Endothelial cell of umbilical vein (primary cell): ENCODE measurements at regions not wholly inside any gene's neighbourhood (a gene's known extent, or its start where the extent isn't known, plus 50 kb on each side); places are given as distances from the start of the nearest gene placed in this dataset.

ENCODE experiments used
- BruUV-seq: library from RNA; stranded (reverse); fragments of 400-500 nt; replicated peaks from 2 replicates; lab custom pipeline; 2021; lab: Mats Ljungman, UMichigan
- CTCF ChIA-PET: fragments of 300-600, 350-600 bp; sonication (Branson Sonifier 250); formaldehyde crosslinking; loops from one replicate; lab custom pipeline; 2021; ENCODE audit warnings: antibody characterized with exemption, inconsistent platforms; lab: Charles Lee
- POLR2A ChIA-PET: fragments of 300-600, 350-600 bp; sonication (Branson Sonifier 250); formaldehyde crosslinking; loops from one replicate; lab custom pipeline; 2021; ENCODE audit warnings: antibody characterized with exemption, inconsistent platforms; lab: Charles Lee
- DNase-seq: peaks from one replicate; pipeline ENCODE4 v3.0.0-alpha.2; 2011; ENCODE audit warnings: low read depth, low spot score
- FAIRE-seq: peaks from 2 replicates; lab custom pipeline; 2011; peaks lifted over from hg19 to GRCh38; lab: Jason Lieb, UNC
- H2AFZ ChIP-seq: 2 replicates; pipeline ENCODE4 v1.6.0; 2012; ENCODE audit warnings: low read depth, low read length, control low read depth, inconsistent platforms
- H3K27ac ChIP-seq: 2 replicates; pipeline ENCODE4 v1.5.1; 2011; ENCODE audit warnings: low read depth, mild to moderate bottlenecking, control low read depth, low read length, moderate library complexity; ENCODE audit not compliant: insufficient read depth
- H3K27me3 ChIP-seq, 2 experiments: 2 replicates each; pipeline versions ENCODE4 v1.6.0 to v1.6.1; 2011; ENCODE audit warnings: low read length in 2 of 2, mixed read lengths in 1 of 2; ENCODE audit not compliant: control insufficient read depth in 2 of 2, insufficient read depth in 2 of 2
- H3K36me3 ChIP-seq, 2 experiments: 2 replicates in 1 of 2; 3 replicates in 1 of 2; pipeline ENCODE4 v1.5.1; 2011; ENCODE audit warnings: low read length in 2 of 2, mild to moderate bottlenecking in 1 of 2, moderate library complexity in 1 of 2; ENCODE audit not compliant: control insufficient read depth in 2 of 2, insufficient read depth in 2 of 2; ENCODE audit errors: extremely low read depth in 1 of 2
- H3K4me1 ChIP-seq: 3 replicates; pipeline ENCODE4 v1.5.1; 2011; ENCODE audit warnings: mild to moderate bottlenecking, low read length; ENCODE audit not compliant: control insufficient read depth, insufficient read depth; ENCODE audit errors: extremely low read depth
- H3K4me2 ChIP-seq: 2 replicates; pipeline ENCODE4 v1.6.1; 2011; ENCODE audit warnings: low read length, control low read depth, mixed read lengths; ENCODE audit not compliant: insufficient read depth
- H3K4me3 ChIP-seq, 3 experiments: fragments of 200-600 bp in 1 of 3; sonication (generic), shearing (Covaris generic) in 1 of 3; replicated peaks in 1 of 3; 2 replicates each; pipeline ENCODE4 v1.5.1; 2011 to 2016; ENCODE audit warnings: control low read depth in 3 of 3, low read length in 3 of 3, mild to moderate bottlenecking in 2 of 3, inconsistent platforms in 1 of 3, low read depth in 1 of 3, moderate library complexity in 1 of 3; ENCODE audit not compliant: insufficient read depth in 1 of 3
- H3K79me2 ChIP-seq: 2 replicates; pipeline ENCODE4 v1.6.0; 2012; ENCODE audit warnings: low read length, inconsistent platforms; ENCODE audit not compliant: control insufficient read depth, insufficient read depth
- H3K9ac ChIP-seq: replicated peaks from 2 replicates; pipeline ENCODE3; 2011; ENCODE audit warnings: low read length, control low read depth; ENCODE audit not compliant: insufficient read depth; ENCODE audit errors: extremely low read depth
- H3K9me1 ChIP-seq: replicated peaks from 3 replicates; pipeline ENCODE4 v1.6.0; 2011; ENCODE audit warnings: mild to moderate bottlenecking, low read length; ENCODE audit not compliant: control insufficient read depth, insufficient read depth; ENCODE audit errors: extremely low read depth
- H3K9me3 ChIP-seq: replicated peaks from 2 replicates; pipeline ENCODE4 v1.5.1; 2012; ENCODE audit warnings: low read length, inconsistent platforms; ENCODE audit not compliant: control insufficient read depth, insufficient read depth
- H4K20me1 ChIP-seq: replicated peaks from 2 replicates; pipeline ENCODE3; 2011; ENCODE audit warnings: mild to moderate bottlenecking, low read length; ENCODE audit not compliant: control insufficient read depth, insufficient read depth; ENCODE audit errors: extremely low read depth
- EZH2 ChIP-seq: IDR thresholded peaks from 2 replicates; pipeline ENCODE4 v1.6.1; 2012; ENCODE audit warnings: borderline replicate concordance, low read depth, mild to moderate bottlenecking, moderate library complexity, low read length, inconsistent platforms; ENCODE audit not compliant: severe bottlenecking
- FOS ChIP-seq: IDR thresholded peaks from 2 replicates; pipeline ENCODE4 v1.6.1; 2011; ENCODE audit warnings: mild to moderate bottlenecking, low read length, moderate library complexity, borderline replicate concordance; ENCODE audit not compliant: insufficient read depth
- GATA2 ChIP-seq: IDR thresholded peaks from 2 replicates; pipeline ENCODE4 v1.7.0; 2011; ENCODE audit warnings: low read depth, mild to moderate bottlenecking, moderate library complexity, mixed read lengths, low read length; ENCODE audit not compliant: insufficient read length, insufficient read depth
- JUN ChIP-seq: IDR thresholded peaks from 2 replicates; pipeline ENCODE4 v1.6.1; 2011; ENCODE audit warnings: borderline replicate concordance, low read depth; ENCODE audit not compliant: insufficient read length, insufficient read depth
- MYC ChIP-seq: IDR thresholded peaks from one replicate; pipeline ENCODE4 v1.6.1; 2011; ENCODE audit warnings: mild to moderate bottlenecking, low read depth, low read length
- POLR2A ChIP-seq: IDR thresholded peaks from 2 replicates; pipeline ENCODE4 v1.6.1; 2012; ENCODE audit warnings: low read depth, mild to moderate bottlenecking, control low read depth, low read length
- POLR2AphosphoS5 ChIP-seq: IDR thresholded peaks from 2 replicates; pipeline ENCODE4 v1.6.1; 2012; ENCODE audit warnings: low read depth, mild to moderate bottlenecking, control low read depth, low read length, moderate library complexity; ENCODE audit not compliant: insufficient read depth
- dilution Hi-C: fragments of 300-500 bp; cut with MboI; formaldehyde crosslinking; loops from one replicate; pipeline ENCODE4 v1.15.0; 2019; ENCODE audit warnings: low sequenced_read_pairs; ENCODE audit not compliant: extremely low pct_ligation_motif_present
- intact Hi-C: fragments of 100-400 bp; cut with micrococcal nuclease; formaldehyde crosslinking; loops from one replicate; pipeline ENCODE4 v1.10.0; 2022
- TF ChIP-seq, protein P1 (sequence below): IDR thresholded peaks from 2 replicates; pipeline ENCODE4 v1.6.1; 2011; ENCODE audit not compliant: insufficient read depth, insufficient read length
- TF ChIP-seq, protein P2 (sequence below), 2 donors: IDR thresholded peaks; 1 replicate in 1 of 2; 2 replicates in 1 of 2; pipeline ENCODE4 v1.5.1; 2011; ENCODE audit warnings: low read length in 2 of 2, mild to moderate bottlenecking in 2 of 2, moderate library complexity in 2 of 2, control low read depth in 1 of 2, inconsistent platforms in 1 of 2, low read depth in 1 of 2; ENCODE audit not compliant: insufficient read depth in 1 of 2; ENCODE audit errors: extremely low read depth in 1 of 2

DNA sequence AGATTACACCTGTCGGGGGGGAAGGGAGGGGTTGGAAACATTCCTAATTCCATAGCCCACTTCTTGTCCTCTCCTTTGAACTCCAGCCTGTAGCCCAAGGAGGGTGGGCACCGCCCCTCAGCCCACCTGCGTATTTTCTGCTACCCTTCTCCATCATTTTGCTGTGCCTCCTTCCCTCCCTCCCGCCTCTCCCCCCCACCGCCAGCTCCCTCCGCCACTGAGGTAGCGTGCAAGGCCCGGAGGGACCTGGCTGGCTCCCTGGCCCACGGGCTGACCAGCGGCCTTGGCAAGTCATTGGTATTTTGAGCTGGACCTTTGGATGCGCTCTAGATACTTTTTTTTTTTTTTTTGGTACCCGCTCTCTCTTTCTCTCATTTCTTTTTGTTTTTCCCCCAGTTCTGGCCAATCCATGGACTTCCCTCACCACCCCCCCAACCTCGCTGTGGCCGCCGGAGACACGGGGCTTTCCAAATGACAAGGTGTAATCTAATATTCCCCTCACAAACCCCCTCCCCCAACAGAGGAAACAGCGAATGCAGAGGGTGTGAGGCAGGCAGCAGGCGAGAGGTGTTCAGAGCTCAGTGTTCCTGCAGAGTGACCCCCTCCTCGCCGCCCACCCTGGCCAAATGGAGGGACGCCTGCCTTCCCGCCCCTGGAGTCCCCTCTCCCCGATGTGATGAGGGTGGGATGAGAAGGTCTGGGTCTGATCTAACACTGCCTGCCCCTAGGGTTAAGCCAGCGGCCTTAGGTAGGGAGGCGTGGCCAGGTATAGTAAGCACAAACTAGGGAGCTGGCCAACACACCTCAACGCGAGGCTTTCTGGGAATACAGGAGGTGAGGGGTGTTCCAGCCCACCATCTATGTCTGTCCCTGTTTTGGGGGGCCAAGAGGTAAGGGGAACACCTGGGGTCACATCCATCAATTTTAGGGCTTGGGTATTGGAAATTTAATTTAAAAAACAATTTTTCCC lies 89.2 kb downstream of the PTPRS start:
- dilution Hi-C loops (loop anchor here (10.0 kb wide), 1 partner anchor 93 kb away; the partner anchor contains the start of gene PTPRS), intact Hi-C loops (no loop called here)
- no peak overlapping the region for H2AFZ ChIP-seq
- POLR2A ChIA-PET, result no interaction called here
- no peaks in the 10 kb centered on the region for H3K27me3 ChIP-seq
- no peaks in the 10 kb centered on the region for H3K36me3 ChIP-seq
- no peaks in the 10 kb centered on the region for H3K9me1 ChIP-seq
- H3K9me3 ChIP-seq, result no peaks in the 10 kb centered on the region
- no TSS peak for BruUV-seq
- DNase-seq (no peak), FAIRE-seq (no peak)
- CTCF ChIA-PET, result no interaction called here
- TF ChIP-seq FOS, result no peak
- TF ChIP-seq MYC, result no peak
- no peak for TF ChIP-seq POLR2A
- no peak for TF ChIP-seq EZH2
- TF ChIP-seq, protein P1, sequence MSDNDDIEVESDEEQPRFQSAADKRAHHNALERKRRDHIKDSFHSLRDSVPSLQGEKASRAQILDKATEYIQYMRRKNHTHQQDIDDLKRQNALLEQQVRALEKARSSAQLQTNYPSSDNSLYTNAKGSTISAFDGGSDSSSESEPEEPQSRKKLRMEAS, result no peak
- TF ChIP-seq, protein P2, sequence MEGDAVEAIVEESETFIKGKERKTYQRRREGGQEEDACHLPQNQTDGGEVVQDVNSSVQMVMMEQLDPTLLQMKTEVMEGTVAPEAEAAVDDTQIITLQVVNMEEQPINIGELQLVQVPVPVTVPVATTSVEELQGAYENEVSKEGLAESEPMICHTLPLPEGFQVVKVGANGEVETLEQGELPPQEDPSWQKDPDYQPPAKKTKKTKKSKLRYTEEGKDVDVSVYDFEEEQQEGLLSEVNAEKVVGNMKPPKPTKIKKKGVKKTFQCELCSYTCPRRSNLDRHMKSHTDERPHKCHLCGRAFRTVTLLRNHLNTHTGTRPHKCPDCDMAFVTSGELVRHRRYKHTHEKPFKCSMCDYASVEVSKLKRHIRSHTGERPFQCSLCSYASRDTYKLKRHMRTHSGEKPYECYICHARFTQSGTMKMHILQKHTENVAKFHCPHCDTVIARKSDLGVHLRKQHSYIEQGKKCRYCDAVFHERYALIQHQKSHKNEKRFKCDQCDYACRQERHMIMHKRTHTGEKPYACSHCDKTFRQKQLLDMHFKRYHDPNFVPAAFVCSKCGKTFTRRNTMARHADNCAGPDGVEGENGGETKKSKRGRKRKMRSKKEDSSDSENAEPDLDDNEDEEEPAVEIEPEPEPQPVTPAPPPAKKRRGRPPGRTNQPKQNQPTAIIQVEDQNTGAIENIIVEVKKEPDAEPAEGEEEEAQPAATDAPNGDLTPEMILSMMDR (IDR thresholded peaks at IDR 0.05; ENCODE audit: extremely low read depth in 1 of 2, insufficient read depth in 1 of 2, low read depth in 1 of 2, low read length in 2 of 2), result no peak
- no peak for TF ChIP-seq POLR2AphosphoS5
- no peak for TF ChIP-seq JUN
- TF ChIP-seq GATA2, result no peak
- H3K4me3 ChIP-seq, result no peak overlapping the region
- H3K27ac ChIP-seq, result no peak overlapping the region
- no peaks in the 10 kb centered on the region for H3K4me1 ChIP-seq
- no peak overlapping the region for H3K9ac ChIP-seq
- no peak overlapping the region for H3K4me2 ChIP-seq
- no peaks in the 10 kb centered on the region for H3K79me2 ChIP-seq
- no peaks in the 10 kb centered on the region for H4K20me1 ChIP-seq
